ENCODE measurements at regions not wholly inside any gene's neighbourhood (a gene's known extent, or its start where the extent isn't known, plus 50 kb on each side); places are given as distances from the start of the nearest gene placed in this dataset.

- no peak for DNase-seq
- Histone ChIP-seq H3K9me3 (ENCODE audit: severe bottlenecking) (no peaks in the 10 kb centered on the region), H3K27me3 (ENCODE audit: insufficient read depth, low read depth, severe bottlenecking) (no peaks in the 10 kb centered on the region), H3K36me3 (no peaks in the 10 kb centered on the region), H3K27ac (no peak overlapping the region), H3K4me3 (ENCODE audit: low read depth, low read length) (no peak overlapping the region)
- TF ChIP-seq, protein P1, sequence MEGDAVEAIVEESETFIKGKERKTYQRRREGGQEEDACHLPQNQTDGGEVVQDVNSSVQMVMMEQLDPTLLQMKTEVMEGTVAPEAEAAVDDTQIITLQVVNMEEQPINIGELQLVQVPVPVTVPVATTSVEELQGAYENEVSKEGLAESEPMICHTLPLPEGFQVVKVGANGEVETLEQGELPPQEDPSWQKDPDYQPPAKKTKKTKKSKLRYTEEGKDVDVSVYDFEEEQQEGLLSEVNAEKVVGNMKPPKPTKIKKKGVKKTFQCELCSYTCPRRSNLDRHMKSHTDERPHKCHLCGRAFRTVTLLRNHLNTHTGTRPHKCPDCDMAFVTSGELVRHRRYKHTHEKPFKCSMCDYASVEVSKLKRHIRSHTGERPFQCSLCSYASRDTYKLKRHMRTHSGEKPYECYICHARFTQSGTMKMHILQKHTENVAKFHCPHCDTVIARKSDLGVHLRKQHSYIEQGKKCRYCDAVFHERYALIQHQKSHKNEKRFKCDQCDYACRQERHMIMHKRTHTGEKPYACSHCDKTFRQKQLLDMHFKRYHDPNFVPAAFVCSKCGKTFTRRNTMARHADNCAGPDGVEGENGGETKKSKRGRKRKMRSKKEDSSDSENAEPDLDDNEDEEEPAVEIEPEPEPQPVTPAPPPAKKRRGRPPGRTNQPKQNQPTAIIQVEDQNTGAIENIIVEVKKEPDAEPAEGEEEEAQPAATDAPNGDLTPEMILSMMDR (IDR thresholded peaks at IDR 0.05; ENCODE audit: low read depth, low read length) = no peak
Measured at GRCh38 chr3:110955301-110955880, 116.2 kb upstream of the NECTIN3 start.

GRCh38 chr3:110956081-110956480 lies 115.5 kb upstream of the NECTIN3 start:
- Histone ChIP-seq H3K9me3 (ENCODE audit: severe bottlenecking) (no peaks in the 10 kb centered on the region), H3K27ac (no peak overlapping the region), H3K27me3 (ENCODE audit: insufficient read depth, low read depth, severe bottlenecking) (no peaks in the 10 kb centered on the region), H3K36me3 (no peaks in the 10 kb centered on the region), H3K4me3 (ENCODE audit: low read depth, low read length) (no peak overlapping the region)
- DNase-seq = no peak
- TF ChIP-seq, protein P1 (IDR thresholded peaks at IDR 0.05; ENCODE audit: low read depth, low read length) = no peak

GRCh38 chr3:110957247-110958025 lies 114.2 kb upstream of the NECTIN3 start:
- no peak for DNase-seq
- no peaks in the 10 kb centered on the region for H3K9me3 ChIP-seq (ENCODE audit: severe bottlenecking)
- TF ChIP-seq, protein P1 (IDR thresholded peaks at IDR 0.05; ENCODE audit: low read depth, low read length) = no peak
- no peaks in the 10 kb centered on the region for H3K36me3 ChIP-seq
- no peak overlapping the region for H3K27ac ChIP-seq
- no peaks in the 10 kb centered on the region for H3K27me3 ChIP-seq (ENCODE audit: insufficient read depth, low read depth, severe bottlenecking)
- no peak overlapping the region for H3K4me3 ChIP-seq (ENCODE audit: low read depth, low read length)

GRCh38 chr3:110958313-110959147 lies 113.1 kb upstream of the NECTIN3 start:
- H3K27me3 ChIP-seq (ENCODE audit: insufficient read depth, low read depth, severe bottlenecking) = no peaks in the 10 kb centered on the region
- no peak overlapping the region for H3K27ac ChIP-seq
- H3K9me3 ChIP-seq (ENCODE audit: severe bottlenecking) = no peaks in the 10 kb centered on the region
- DNase-seq = no peak
- TF ChIP-seq, protein P1 (IDR thresholded peaks at IDR 0.05; ENCODE audit: low read depth, low read length) = no peak
- H3K4me3 ChIP-seq (ENCODE audit: low read depth, low read length) = no peak overlapping the region
- no peaks in the 10 kb centered on the region for H3K36me3 ChIP-seq

- no peak overlapping the region for H3K4me3 ChIP-seq (ENCODE audit: low read depth, low read length)
- no peak for DNase-seq
- no peaks in the 10 kb centered on the region for H3K36me3 ChIP-seq
- no peak overlapping the region for H3K27ac ChIP-seq
- H3K9me3 ChIP-seq (ENCODE audit: severe bottlenecking) = peaks cover 3% of the 10 kb centered on the region
- TF ChIP-seq, protein P1 (IDR thresholded peaks at IDR 0.05; ENCODE audit: low read depth, low read length) = no peak
- no peaks in the 10 kb centered on the region for H3K27me3 ChIP-seq (ENCODE audit: insufficient read depth, low read depth, severe bottlenecking)
Measured at GRCh38 chr3:110965976-110966375, 105.6 kb upstream of the NECTIN3 start.

Measured in WERI-Rb-1 (cell line).